ENCODE measurements at regions not wholly inside any gene's neighbourhood (a gene's known extent, or its start where the extent isn't known, plus 50 kb on each side); places are given as distances from the start of the nearest gene placed in this dataset.

DNA sequence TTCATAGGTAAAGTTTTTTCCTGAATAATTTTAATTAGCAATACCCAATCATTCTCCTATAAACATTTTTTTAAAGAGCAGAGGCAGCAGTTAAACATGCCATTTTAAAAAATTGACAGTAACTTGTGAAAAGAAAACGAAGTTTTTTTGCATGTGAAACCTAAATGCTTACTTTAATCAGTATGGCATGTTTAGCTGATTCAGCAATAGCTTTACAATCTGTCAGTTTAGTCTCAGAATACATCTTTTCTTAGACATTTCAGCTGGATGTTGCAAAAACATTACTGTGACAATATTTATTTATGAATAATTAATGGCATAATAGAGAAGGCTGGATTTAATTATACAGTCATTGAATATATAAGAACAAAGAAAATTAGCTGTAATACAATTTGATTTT is 1132.4 kb upstream of the ADGRL2 start:
- no peak for DNase-seq

DNA sequence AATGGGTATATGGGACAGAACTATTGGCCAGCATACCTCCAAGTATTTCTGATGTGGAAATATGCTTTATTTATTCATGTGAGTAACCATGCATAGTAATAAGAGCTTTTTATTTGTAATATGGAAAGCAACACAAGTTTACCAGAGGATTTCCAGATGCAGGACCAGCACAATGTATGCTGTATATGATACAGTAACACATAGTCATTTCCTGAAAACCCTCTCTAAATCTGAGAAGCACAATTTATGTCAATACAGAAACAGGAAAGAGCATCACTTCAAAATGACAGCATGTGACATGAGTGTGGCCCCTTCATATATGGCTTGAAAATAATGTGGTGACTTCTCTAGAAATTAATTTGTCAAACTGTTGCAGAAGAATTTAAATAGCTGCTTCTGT is 1134.7 kb upstream of the ADGRL2 start:
- no peak for DNase-seq

DNA sequence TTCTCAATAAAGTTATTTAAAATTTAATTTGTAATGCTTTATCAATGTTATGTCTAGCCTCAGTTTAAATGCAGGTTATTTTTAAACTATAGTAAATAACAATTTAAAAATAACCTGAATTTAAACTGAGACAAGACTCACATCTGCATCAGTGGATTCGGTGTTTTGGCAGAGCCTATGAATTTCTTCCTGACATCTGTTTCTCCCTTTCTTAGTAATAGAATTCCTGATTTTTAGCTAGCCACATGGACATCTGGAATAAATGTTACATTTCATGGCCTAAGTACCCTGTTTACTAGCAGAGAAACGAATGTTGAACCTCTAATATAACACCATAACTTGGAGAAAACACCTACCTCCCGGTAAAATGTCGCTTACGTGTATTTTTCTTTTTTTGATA is 1141.6 kb upstream of the ADGRL2 start:
- DNase-seq, result no peak

DNA sequence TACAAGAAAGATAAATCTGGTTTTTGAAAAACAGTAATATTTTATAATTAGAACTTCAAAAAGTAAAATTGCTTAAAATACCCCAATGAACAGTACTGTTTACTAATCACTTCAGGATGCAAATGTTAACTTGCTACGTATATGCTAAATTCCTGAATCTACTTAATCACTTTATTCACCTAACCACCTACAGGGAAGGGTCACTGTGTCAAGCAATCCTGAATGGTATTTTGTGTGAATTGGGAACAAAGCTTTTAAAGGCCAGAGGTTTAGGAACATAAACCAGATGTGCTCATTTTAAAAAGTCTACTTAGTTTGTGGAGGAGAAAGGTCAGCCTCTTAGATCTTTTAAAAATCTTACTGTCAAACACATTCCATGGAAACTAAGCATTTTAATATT is 1143.0 kb upstream of the ADGRL2 start:
- DNase-seq, result no peak

GRCh38 chr1:80657044-80657643 is 1143.6 kb upstream of the ADGRL2 start:
- no peak for DNase-seq

GRCh38 chr1:80656641-80657040 is 1144.1 kb upstream of the ADGRL2 start:
- no peak for DNase-seq

DNA sequence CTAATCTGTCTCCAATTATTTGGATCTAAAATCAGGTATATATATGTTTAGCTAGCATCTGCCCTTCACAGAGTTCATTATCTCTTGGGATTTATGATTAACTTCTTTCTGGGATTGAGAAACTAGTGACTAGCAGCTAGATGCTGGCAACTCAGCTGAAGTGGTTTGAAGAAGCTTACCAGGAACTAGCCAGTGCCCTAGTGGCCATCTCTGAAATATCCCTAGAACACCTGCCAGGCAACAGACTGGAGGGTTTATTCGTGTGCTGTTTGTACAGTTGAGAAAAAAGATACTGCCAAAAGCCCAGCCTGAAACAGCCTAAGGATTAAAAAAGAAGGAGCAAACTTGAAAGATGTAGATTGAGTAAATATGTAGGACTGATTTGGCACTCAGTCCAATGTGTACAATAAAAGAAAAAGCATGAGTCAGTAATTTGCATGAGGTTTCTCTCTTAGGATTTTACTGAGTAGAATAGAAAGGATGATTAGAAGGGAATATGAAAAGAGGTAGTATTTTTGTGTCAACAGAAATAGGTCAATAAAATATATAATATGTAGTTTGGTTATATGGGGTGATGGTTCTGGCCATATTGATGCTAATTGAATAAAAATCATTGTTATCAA is 1144.6 kb upstream of the ADGRL2 start:
- DNase-seq, result no peak

GRCh38 chr1:80646053-80646452 is 1154.7 kb upstream of the ADGRL2 start:
- no peak for DNase-seq

- no peak for DNase-seq
Measured at GRCh38 chr1:80645621-80646020, 1155.1 kb upstream of the ADGRL2 start.

DNA sequence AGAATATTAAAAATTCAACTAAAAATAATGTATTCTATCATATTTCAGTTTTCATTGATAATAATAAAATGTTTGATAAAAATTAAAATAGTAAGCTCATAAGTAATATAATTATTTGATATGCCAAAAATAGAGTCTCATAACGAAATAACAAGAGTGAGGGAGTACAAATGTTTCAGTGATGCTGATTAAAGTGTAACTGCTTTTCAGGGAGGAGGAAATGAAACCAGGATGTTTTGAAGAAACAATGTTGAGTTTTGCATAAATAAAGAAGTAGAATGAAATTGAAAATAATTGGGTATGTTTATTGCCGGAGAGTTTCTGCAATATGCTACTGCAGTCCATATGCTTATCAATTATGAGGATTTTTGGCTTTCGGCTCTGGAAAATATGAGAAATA is 1159.8 kb upstream of the ADGRL2 start:
- no peak for DNase-seq

DNA sequence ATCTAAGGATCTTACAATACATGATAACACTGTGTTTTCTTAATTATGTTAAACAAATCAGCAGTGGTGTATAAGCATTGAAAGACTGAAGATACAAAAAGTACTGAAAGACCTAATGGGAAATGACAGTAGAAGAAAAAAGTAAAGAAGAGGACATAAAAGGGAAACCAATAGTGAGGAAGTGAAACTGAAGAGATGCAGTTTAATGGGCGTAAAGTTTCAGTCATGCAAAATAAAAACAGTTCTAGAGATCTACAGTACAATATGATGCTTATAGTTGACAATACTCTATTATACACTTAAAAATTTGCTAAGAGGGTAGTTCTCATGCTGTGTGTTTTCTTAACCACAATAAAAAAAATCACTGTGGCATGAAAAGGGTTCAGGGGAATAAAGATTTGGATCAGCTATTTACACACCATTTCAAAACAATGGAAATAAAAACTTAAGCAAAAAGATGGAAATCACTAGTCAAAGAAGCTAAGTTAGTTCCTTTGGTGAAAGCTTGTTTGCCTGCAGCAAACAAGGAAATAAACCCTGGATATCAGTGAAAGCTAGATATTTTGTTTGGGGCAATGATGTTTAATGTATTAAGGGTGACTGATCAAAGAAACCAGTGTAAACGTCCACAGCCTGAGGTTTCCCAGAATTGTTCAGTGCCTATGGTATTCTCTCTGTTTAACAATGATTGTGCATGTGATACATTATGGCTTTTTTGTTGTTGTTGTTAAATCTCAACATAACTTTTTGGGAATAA is 1160.8 kb upstream of the ADGRL2 start:
- DNase-seq, result no peak

GRCh38 chr1:80633947-80634706 is 1166.6 kb upstream of the ADGRL2 start:
- DNase-seq, result no peak

DNA sequence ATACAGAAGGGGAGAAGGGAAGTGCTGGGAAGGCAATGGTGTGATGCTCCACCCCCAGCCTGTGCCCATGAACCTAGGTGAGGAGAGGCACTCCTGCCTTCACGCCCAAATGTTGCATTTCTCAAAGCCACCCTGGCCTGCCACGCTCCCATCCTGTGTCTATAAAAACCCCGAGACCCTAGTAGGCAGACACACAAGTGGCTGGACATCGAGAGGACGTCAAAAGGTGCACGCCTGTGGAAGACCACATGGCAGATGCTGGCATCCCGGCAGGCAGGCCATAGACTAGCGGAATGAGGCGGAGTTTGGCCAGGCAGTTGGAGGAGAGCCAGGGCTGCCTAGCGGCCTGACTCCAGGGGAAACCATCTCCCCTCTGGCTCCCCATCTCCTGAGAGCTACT is 1168.5 kb upstream of the ADGRL2 start:
- no peak for DNase-seq

GRCh38 chr1:80629304-80629837 is 1171.4 kb upstream of the ADGRL2 start:
- DNase-seq, result no peak

DNA sequence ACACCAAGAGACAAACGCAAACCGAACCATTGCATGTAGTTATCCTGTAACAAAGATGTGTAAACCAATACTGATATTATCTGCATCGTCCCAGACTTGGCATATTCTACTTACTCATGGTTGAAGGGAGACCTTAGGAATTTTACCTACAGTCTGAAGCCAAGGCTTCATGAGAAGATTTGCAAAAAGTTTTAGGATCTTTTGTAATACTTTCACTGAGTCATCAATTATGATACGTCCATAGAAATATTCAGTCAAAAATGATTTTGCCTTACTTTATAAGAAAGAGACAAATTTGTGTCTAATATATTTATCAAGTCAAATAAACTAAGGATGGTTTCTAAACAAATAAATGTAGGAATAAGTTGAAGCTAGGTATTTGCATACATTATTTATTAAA is 1176.1 kb upstream of the ADGRL2 start:
- DNase-seq, result no peak

DNA sequence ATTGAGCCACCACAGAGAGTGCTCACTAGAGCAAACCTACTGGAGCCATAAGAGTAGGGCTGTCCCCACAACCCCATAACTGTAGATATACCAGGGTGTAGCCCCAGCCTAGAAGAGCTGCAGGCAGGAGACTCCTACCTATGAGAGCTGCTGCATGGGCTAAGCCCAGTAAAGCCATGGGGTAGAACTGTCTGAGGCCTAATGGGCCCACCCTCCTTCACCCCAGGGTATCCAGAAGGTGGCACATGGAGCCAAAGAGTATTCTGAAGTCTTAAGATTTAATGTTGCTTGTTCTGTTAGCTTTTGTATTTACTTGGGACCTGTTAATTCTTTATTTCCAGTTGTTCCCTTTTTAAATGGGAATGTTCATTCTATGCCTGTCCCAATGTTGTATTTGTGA is 1193.7 kb upstream of the ADGRL2 start:
- DNase-seq, result no peak

DNA sequence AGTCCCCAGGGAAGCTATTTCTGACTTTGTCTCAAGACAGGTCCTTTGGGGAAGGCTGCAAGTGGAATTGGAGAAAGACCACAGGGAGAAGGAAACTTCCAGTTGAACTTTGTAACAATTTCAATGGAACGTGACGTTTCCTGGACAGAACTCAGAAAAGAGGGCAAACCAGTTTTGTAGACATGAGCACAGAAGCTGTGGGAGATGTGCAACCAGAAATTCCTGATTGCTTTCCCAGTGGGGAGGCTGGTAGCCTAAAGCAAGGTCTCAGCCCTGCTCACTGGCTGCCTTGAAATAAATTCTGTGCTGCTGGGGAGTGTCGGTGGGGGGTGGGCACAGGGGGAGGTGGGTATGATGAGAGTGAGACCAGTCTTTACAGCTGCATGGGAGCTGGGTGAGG is 1206.7 kb upstream of the ADGRL2 start:
- no peak for DNase-seq

DNA sequence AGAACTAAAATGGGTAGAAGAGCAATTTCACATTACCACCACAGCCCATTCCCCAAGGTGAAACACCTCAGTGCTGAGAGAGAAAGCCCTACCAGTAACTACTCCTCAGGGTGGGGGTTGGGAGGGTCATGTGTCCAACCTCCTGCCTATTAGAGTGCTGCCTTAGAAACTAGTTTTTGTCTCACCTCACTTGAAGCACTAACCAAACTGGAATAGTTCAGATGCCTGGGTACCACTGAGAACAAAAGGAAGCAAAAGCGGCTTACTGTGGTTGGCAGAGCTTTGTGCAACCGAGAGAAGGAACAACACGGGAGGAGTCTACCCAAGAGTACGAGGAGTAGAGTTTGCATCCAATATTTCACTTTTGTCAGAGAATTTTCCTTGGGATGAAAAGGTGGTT is 1207.5 kb upstream of the ADGRL2 start:
- no peak for DNase-seq

DNA sequence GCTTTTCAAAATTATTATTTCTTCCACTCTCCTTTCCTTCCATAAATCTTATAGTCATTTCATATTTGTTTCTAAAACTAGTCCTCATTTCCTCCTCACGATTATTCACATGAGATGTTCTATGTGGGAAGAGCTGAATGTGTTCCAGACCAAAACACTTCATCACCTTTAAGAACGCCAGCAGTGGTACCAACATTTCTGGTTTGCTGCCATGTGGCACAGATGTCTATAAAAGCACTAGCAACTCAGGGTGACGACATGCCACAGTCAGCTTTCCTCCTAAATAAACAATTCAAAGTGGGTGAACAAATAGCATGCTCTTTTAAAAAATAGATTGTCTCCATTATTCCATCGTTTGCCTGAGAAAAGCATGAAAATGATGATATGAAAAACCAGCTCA is 1217.8 kb upstream of the ADGRL2 start:
- DNase-seq, result no peak

DNA sequence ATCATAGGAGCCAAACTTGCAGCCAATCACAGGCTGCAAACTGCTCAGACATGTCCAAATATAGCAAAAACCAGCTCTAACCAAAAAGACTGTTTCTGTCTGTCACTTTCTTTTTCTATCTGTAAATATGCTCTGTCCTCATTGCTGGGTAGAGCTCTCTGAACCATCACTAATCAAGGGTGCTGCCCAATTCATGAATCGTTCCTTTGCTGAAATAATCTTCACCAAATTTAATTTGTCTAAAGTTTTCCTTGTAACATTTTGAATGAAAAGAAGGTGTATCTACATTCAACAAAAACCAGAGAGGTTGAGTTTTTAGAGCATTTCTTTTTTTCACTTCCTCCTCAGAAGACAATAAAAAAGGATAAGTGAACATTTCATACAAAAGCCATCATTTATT is 1221.7 kb upstream of the ADGRL2 start:
- DNase-seq, result no peak

DNA sequence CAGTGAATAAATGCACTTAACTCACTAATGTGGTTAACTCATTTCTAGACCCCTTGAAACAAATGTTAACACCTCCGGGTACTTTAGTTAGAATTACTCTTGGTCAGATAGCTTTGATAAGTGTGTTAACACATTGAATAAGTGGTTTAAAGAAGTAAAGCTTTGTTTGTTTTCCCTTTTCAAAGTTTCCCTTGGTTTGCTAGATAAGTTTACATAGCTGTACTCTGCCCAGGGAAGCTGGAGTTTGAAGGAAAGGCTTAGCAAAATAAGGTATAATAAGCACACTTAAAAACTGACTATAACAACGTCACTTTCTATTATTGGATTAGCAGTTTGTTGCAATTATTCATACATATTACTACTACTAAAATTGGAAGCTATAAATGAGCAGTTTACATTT is 1233.9 kb upstream of the ADGRL2 start:
- DNase-seq, result no peak

- DNase-seq, result no peak
Measured at GRCh38 chr1:80566123-80566522, 1234.6 kb upstream of the ADGRL2 start.

DNA sequence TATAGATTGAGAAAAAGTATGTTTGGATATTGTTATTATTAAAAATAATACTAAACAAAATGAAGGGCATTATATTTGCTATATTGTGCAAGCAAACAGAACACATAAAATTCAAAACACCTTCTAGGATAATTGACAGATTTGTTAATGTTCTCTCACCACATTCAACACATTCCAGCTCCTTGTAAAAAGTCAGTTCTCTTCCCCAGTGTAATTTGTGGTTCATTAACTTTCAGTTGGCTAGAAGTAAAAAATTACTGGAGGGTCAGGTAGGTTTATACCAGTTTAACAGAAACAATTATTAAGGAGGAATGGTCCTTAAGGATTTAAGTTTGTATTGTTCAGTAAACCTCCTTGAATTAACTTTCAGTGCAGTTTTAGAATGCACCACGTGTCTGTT is 1235.3 kb upstream of the ADGRL2 start:
- DNase-seq, result no peak

- no peak for DNase-seq
Measured at GRCh38 chr1:80542231-80542630, 1258.5 kb upstream of the ADGRL2 start.

All from bone marrow (tissue), 2 donors.